ENCODE measurements at regions not wholly inside any gene's neighbourhood (a gene's known extent, or its start where the extent isn't known, plus 50 kb on each side); places are given as distances from the start of the nearest gene placed in this dataset.
A peak's percentile ranks its signal among the peaks of the same experiment; 100 is the strongest.

GRCh38 chr2:120876526-120877280, 141.0 kb downstream of the GLI2 start:
- Mint-ChIP-seq H3K27me3 (ENCODE audit: low read depth, poor library complexity) (peaks cover 10% of the 10 kb centered on the region), H3K27ac (no peak overlapping the region), H3K4me3 (no peak overlapping the region), H3K9me3 (no peaks in the 10 kb centered on the region), H3K4me1 (peaks cover 74% of the 10 kb centered on the region), H3K36me3 (ENCODE audit: low read depth) (no peaks in the 10 kb centered on the region)
- DNase-seq, result no peak
- TF ChIP-seq, protein P1, sequence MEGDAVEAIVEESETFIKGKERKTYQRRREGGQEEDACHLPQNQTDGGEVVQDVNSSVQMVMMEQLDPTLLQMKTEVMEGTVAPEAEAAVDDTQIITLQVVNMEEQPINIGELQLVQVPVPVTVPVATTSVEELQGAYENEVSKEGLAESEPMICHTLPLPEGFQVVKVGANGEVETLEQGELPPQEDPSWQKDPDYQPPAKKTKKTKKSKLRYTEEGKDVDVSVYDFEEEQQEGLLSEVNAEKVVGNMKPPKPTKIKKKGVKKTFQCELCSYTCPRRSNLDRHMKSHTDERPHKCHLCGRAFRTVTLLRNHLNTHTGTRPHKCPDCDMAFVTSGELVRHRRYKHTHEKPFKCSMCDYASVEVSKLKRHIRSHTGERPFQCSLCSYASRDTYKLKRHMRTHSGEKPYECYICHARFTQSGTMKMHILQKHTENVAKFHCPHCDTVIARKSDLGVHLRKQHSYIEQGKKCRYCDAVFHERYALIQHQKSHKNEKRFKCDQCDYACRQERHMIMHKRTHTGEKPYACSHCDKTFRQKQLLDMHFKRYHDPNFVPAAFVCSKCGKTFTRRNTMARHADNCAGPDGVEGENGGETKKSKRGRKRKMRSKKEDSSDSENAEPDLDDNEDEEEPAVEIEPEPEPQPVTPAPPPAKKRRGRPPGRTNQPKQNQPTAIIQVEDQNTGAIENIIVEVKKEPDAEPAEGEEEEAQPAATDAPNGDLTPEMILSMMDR (IDR thresholded peaks at IDR 0.05), result no peak

DNA sequence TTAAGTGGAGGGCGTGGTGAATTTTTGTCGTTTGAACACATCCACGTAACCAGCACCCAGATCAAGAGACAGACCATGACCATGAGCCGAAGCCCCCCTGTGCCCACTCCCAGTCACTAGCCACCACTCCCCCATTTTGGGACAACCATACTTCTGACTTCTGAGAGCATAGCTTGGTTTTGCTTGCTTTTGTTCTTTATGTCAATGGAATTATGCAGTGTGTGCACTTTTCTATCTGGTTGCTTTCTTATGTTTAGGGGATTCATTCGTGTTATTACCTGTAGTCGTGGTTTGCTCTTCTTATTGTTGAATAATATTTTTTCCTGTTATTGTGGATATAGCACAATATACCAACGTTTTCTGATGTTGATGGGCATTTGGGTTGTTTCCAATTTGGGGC, 141.7 kb downstream of the GLI2 start:
- DNase-seq, result no peak
- Mint-ChIP-seq H3K27me3 (ENCODE audit: low read depth, poor library complexity) (peaks cover 10% of the 10 kb centered on the region), H3K4me3 (no peak overlapping the region), H3K4me1 (peaks cover 77% of the 10 kb centered on the region), H3K36me3 (ENCODE audit: low read depth) (no peaks in the 10 kb centered on the region), H3K9me3 (no peaks in the 10 kb centered on the region), H3K27ac (no peak overlapping the region)
- TF ChIP-seq, protein P1 (IDR thresholded peaks at IDR 0.05), result no peak

- TF ChIP-seq, protein P1 (IDR thresholded peaks at IDR 0.05), result no peak
- H3K27ac Mint-ChIP-seq, result peak overlapping the region; percentile 29
- H3K36me3 Mint-ChIP-seq (ENCODE audit: low read depth), result no peaks in the 10 kb centered on the region
- no peak for DNase-seq
- H3K4me3 Mint-ChIP-seq, result no peak overlapping the region
- peaks cover 10% of the 10 kb centered on the region for H3K27me3 Mint-ChIP-seq (ENCODE audit: low read depth, poor library complexity)
- H3K4me1 Mint-ChIP-seq, result peaks cover 83% of the 10 kb centered on the region
- no peaks in the 10 kb centered on the region for H3K9me3 Mint-ChIP-seq
These were observed 143.3 kb downstream of the GLI2 start for GRCh38 chr2:120878970-120879369.

DNA sequence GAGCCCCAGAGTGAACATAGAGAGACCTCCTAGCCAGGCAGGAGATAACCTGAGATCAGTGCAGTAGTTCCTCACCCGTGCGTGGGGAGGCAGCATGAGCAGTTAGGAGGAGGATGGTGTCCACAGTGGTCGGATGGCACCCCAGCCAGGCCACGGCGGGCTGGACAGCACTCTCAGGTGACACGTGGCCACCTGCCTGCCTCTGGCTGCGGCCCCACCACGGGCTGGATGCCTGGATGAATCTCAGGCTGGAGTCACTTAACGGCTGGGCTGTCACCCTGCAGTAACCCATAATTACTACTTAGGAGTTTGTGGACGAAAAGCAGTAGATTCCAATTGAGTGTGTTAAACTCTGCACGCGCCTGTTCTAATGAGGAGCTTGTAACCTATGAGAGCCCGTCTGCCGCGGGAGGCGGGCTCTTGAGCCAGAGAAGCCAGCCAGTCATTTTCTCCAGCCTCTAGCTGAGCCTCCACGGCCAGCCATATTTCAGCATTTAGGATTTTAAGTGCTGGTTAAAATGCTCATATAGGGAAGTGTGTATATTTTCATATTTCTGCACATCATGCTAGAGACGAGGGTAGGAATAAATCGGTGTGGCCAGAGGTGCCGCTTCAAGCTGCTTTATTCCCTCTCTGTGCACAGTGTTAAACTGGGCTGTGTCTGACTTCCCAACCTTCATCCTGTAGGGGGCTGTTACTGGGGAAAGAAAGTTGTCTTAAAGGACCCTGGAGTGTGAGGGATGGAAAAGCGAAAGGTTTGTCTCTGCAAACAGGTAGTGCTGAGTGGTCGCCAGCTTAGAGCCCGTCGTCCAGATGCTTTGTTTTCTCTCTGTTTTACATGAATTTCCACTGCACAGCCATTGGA, 144.0 kb downstream of the GLI2 start:
- H3K4me3 Mint-ChIP-seq, result no peak overlapping the region
- H3K27ac Mint-ChIP-seq, result peak overlapping the region; percentile 29
- DNase-seq, result no peak
- TF ChIP-seq, protein P1 (IDR thresholded peaks at IDR 0.05), result no peak
- peaks cover 10% of the 10 kb centered on the region for H3K27me3 Mint-ChIP-seq (ENCODE audit: low read depth, poor library complexity)
- no peaks in the 10 kb centered on the region for H3K9me3 Mint-ChIP-seq
- H3K4me1 Mint-ChIP-seq, result peaks cover 83% of the 10 kb centered on the region
- H3K36me3 Mint-ChIP-seq (ENCODE audit: low read depth), result no peaks in the 10 kb centered on the region

- TF ChIP-seq, protein P1 (IDR thresholded peaks at IDR 0.05), result no peak
- Mint-ChIP-seq H3K27ac (no peak overlapping the region), H3K27me3 (ENCODE audit: low read depth, poor library complexity) (peaks cover 10% of the 10 kb centered on the region), H3K36me3 (ENCODE audit: low read depth) (no peaks in the 10 kb centered on the region), H3K9me3 (no peaks in the 10 kb centered on the region), H3K4me1 (peaks cover 83% of the 10 kb centered on the region), H3K4me3 (no peak overlapping the region)
- no peak for DNase-seq
These were observed 144.7 kb downstream of the GLI2 start for GRCh38 chr2:120880381-120880780.
